PC-3 (cell line): ENCODE measurements at regions not wholly inside any gene's neighbourhood (a gene's known extent, or its start where the extent isn't known, plus 50 kb on each side); places are given as distances from the start of the nearest gene placed in this dataset.
"Not testable (repeated sequence)": the region's sequence is repeated elsewhere in the genome, so short reads cannot be mapped to it uniquely, and the experiment has no call there.

ENCODE experiments used
- ATAC-seq: fragments of 200-7000 bp; cut with Tn5 transposase; 2 replicates; pipeline ENCODE4 v1.9.1; 2020; ENCODE audit warnings: mild to moderate bottlenecking, moderate library complexity
- BruUV-seq: library from RNA; stranded (reverse); fragments of 400-500 nt; replicated peaks from 2 replicates; lab custom pipeline; 2021; lab: Mats Ljungman, UMichigan
- CTCF ChIA-PET: fragments of 300-600 bp; sonication (Branson Sonifier 250); formaldehyde crosslinking; loops from one replicate; lab custom pipeline; 2022; ENCODE audit warnings: antibody characterized with exemption; lab: Charles Lee
- POLR2A ChIA-PET: fragments of 300-600 bp; sonication (Branson Sonifier 250); formaldehyde crosslinking; loops from one replicate; lab custom pipeline; 2022; ENCODE audit warnings: antibody characterized with exemption; ENCODE audit not compliant: unreplicated experiment; lab: Charles Lee
- DNase-seq: peaks from one replicate; pipeline ENCODE4 v3.0.0-alpha.2; 2015
- H2AFZ ChIP-seq: fragments of 300-600 bp; sonication (generic); 2 replicates; pipeline ENCODE4 v1.6.0; 2016; ENCODE audit warnings: antibody characterized with exemption, low read length
- H3F3A ChIP-seq: fragments of 300-600 bp; sonication (generic); one replicate; pipeline ENCODE4 v1.6.0; 2017; ENCODE audit warnings: antibody characterized with exemption, low read length, control low read depth, mild to moderate bottlenecking; ENCODE audit not compliant: unreplicated experiment
- H3K27ac ChIP-seq: fragments of 300-600 bp; sonication (generic); 2 replicates; pipeline ENCODE4 v1.5.1; 2016; ENCODE audit warnings: mild to moderate bottlenecking, low read length
- H3K27me3 ChIP-seq: fragments of 300-600 bp; sonication (generic); 2 replicates; pipeline ENCODE4 v1.6.1; 2016; ENCODE audit warnings: low read length, mixed read lengths
- H3K36me3 ChIP-seq: fragments of 300-600 bp; sonication (generic); 2 replicates; pipeline ENCODE4 v1.6.1; 2016; ENCODE audit warnings: low read depth, mixed run types, low read length, mixed read lengths
- H3K4me1 ChIP-seq: fragments of 300-600 bp; sonication (generic); 2 replicates; pipeline ENCODE4 v1.5.1; 2016; ENCODE audit warnings: low read length; ENCODE audit not compliant: insufficient read depth
- H3K4me2 ChIP-seq: fragments of 300-600 bp; sonication (generic); 2 replicates; pipeline ENCODE4 v1.6.0; 2016; ENCODE audit warnings: low read length
- H3K4me3 ChIP-seq: fragments of 300-600 bp; sonication (generic); 2 replicates; pipeline ENCODE4 v1.5.1; 2016; ENCODE audit warnings: mild to moderate bottlenecking, low read length, mixed read lengths
- H3K79me2 ChIP-seq: fragments of 300-600 bp; sonication (generic); 2 replicates; pipeline ENCODE4 v1.6.1; 2017; ENCODE audit warnings: low read length, mixed read lengths
- H3K9ac ChIP-seq: fragments of 300-600 bp; sonication (generic); 2 replicates; pipeline ENCODE4 v1.6.0; 2016; ENCODE audit warnings: mild to moderate bottlenecking, low read length
- H3K9me2 ChIP-seq: fragments of 300-600 bp; sonication (generic); replicated peaks from 2 replicates; pipeline ENCODE4 v1.6.1; 2016; ENCODE audit warnings: mixed run types, low read length, mixed read lengths
- H3K9me3 ChIP-seq: fragments of 300-600 bp; sonication (generic); 2 replicates; pipeline ENCODE4 v1.6.1; 2016; ENCODE audit warnings: low read length, mixed read lengths
- H4K20me1 ChIP-seq: fragments of 300-600 bp; sonication (generic); 2 replicates; pipeline ENCODE4 v1.6.1; 2016; ENCODE audit warnings: low read length, mixed read lengths
- CTCF ChIP-seq: fragments of 300-600 bp; sonication (generic); conservative IDR thresholded peaks from 2 replicates; pipeline ENCODE4 v1.5.1; 2017; ENCODE audit warnings: antibody characterized with exemption, low read depth, mild to moderate bottlenecking, low read length
- EZH2 ChIP-seq: fragments of 300-600 bp; sonication (generic); IDR thresholded peaks from one replicate; pipeline ENCODE4 v1.6.1; 2017; ENCODE audit warnings: antibody characterized with exemption, mild to moderate bottlenecking, low read length; ENCODE audit not compliant: unreplicated experiment
- EZH2phosphoT487 ChIP-seq: fragments of 300-600 bp; sonication (generic); IDR thresholded peaks from 2 replicates; pipeline ENCODE4 v1.6.1; 2018; ENCODE audit warnings: mild to moderate bottlenecking, antibody characterized with exemption, low read length, borderline replicate concordance
- intact Hi-C: fragments of 100-400 bp; cut with micrococcal nuclease; formaldehyde crosslinking; loops from 2 replicates; pipeline ENCODE4 v1.9.0; 2023

GRCh38 chrX:85698921-85699320, 319.5 kb upstream of the POF1B start:
- DNase-seq = no peak
- no peaks in the 10 kb centered on the region for H3F3A ChIP-seq

GRCh38 chrX:85685843-85686242, 306.4 kb upstream of the POF1B start:
- Histone ChIP-seq H3K4me2 (no peak overlapping the region), H2AFZ (no peak overlapping the region), H3K4me3 (no peak overlapping the region), H3K36me3 (no peaks in the 10 kb centered on the region), H3K9ac (no peak overlapping the region), H4K20me1 (no peaks in the 10 kb centered on the region), H3K4me1 (no peaks in the 10 kb centered on the region), H3K27ac (no peak overlapping the region), H3K79me2 (no peaks in the 10 kb centered on the region), H3K9me2 (no peaks in the 10 kb centered on the region), H3K27me3 (no peaks in the 10 kb centered on the region), H3K9me3 (no peaks in the 10 kb centered on the region), H3F3A (no peaks in the 10 kb centered on the region)
- CTCF ChIA-PET = no interaction called here
- no peak for DNase-seq
- no peak for TF ChIP-seq EZH2
- intact Hi-C loops = no loop called here
- no peak for ATAC-seq
- BruUV-seq = no TSS peak
- POLR2A ChIA-PET = no interaction called here

More at GRCh38 chrX:85698921-85699320, 319.5 kb upstream of the POF1B start:
- Histone ChIP-seq H3K9me2 (no peaks in the 10 kb centered on the region), H3K4me2 (no peak overlapping the region), H3K79me2 (no peaks in the 10 kb centered on the region), H4K20me1 (no peaks in the 10 kb centered on the region), H3K36me3 (no peaks in the 10 kb centered on the region), H3K27me3 (no peaks in the 10 kb centered on the region), H3K4me1 (no peaks in the 10 kb centered on the region), H3K4me3 (no peak overlapping the region), H2AFZ (no peak overlapping the region), H3K27ac (no peak overlapping the region), H3K9ac (no peak overlapping the region), H3K9me3 (no peaks in the 10 kb centered on the region)
- ATAC-seq = no peak
- intact Hi-C loops = no loop called here
- TF ChIP-seq EZH2 (no peak), EZH2phosphoT487 (no peak), CTCF (no peak)
- no TSS peak for BruUV-seq
- ChIA-PET CTCF (no interaction called here), POLR2A (interaction anchor here (0.8 kb wide), 1 partner anchor 132 kb away, joined by 3 read pairs; no protein-coding TSS in a partner anchor)

- no peaks in the 10 kb centered on the region for H4K20me1 ChIP-seq
- no peak overlapping the region for H3K9ac ChIP-seq
- no peaks in the 10 kb centered on the region for H3K4me1 ChIP-seq
- no peak overlapping the region for H3K27ac ChIP-seq
- no peak for DNase-seq
- no peak for ATAC-seq
- intact Hi-C loops = no loop called here
- no peak overlapping the region for H2AFZ ChIP-seq
- no TSS peak for BruUV-seq
- no peak overlapping the region for H3K4me3 ChIP-seq
- POLR2A ChIA-PET = no interaction called here
- H3K27me3 ChIP-seq = no peaks in the 10 kb centered on the region
- no peaks in the 10 kb centered on the region for H3K9me2 ChIP-seq
- H3K9me3 ChIP-seq = no peaks in the 10 kb centered on the region
- H3K4me2 ChIP-seq = no peak overlapping the region
- CTCF ChIA-PET = no interaction called here
- H3K79me2 ChIP-seq = no peaks in the 10 kb centered on the region
- TF ChIP-seq EZH2 = no peak
- TF ChIP-seq CTCF = no peak
- no peak for TF ChIP-seq EZH2phosphoT487
- H3K36me3 ChIP-seq = no peaks in the 10 kb centered on the region
- no peaks in the 10 kb centered on the region for H3F3A ChIP-seq
Measured at GRCh38 chrX:85666471-85666870, 287.0 kb upstream of the POF1B start.

- H3K4me2 ChIP-seq, intact Hi-C loops, CTCF ChIA-PET, H2AFZ ChIP-seq, DNase-seq, H3K9me3 ChIP-seq, H3K79me2 ChIP-seq, ATAC-seq, H3K4me3 ChIP-seq, POLR2A ChIA-PET, H3F3A ChIP-seq, BruUV-seq, H3K9ac ChIP-seq, H3K9me2 ChIP-seq, H3K4me1 ChIP-seq, H3K27me3 ChIP-seq, H3K36me3 ChIP-seq, H3K27ac ChIP-seq, H4K20me1 ChIP-seq: not testable (repeated sequence)
Measured at GRCh38 chrX:85663970-85664369, 284.5 kb upstream of the POF1B start.
